RKO (cell line): ENCODE measurements at regions not wholly inside any gene's neighbourhood (a gene's known extent, or its start where the extent isn't known, plus 50 kb on each side); places are given as distances from the start of the nearest gene placed in this dataset.

Experiments
- DNase-seq: peaks from one replicate; pipeline ENCODE4 v3.0.0-alpha.2; 2016; ENCODE audit warnings: low spot score

DNA sequence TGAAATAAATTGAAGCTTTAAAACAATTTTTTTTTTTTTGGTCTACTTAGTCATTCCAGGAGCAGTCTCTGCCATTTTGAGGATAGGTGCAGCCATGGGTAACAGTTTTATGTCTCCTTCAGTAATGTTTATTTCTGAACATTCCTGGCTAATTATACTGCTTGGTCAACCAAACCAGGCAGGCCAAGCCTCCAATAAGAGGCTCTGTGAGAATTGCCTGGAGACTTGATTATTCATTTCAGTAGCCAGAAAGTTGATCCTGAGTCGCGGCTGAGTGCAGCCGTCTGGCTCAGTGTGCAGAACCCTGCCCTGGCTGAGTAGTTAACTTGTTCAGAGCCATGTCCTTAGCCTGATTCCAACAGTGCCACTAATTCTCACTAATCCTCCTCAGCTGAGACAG lies 364.0 kb upstream of the FAT3 start:
- DNase-seq: no peak

DNA sequence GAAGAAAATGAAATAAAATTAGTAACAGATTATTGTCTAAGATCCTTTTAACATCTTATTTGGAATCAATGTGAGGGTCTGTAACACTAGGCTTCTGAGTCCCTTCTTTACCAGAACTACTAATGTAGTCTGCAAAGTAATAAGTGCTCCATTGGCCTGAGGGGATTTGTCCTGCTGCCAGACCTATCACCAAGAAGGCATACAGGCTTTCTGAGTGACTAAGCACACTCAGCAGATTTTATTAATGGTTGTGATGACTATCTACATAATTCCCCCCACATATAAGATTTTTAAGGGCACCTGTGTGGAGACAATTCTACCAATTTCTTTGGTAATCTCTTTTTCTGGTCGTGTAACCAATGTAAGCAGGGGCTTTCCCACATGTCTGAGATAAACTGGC lies 365.0 kb upstream of the FAT3 start:
- DNase-seq: no peak

DNA sequence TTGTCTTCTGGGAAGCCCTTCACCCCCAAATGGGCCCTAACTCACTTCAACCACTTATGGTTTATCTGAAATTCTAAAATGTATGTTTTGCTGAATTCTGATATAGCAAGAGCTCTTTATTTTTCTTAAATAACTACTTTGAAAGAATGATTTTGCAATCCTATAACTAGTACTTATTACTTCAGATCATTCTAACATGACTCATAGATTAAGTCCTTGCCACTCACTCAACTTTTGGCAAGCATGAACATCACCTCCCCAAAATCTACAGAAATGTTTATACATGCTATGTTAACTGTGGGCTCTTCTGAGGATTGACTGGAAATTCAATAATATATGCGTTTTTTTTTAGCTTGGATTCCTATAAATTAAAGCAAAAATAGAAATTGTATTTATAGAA lies 367.4 kb upstream of the FAT3 start:
- DNase-seq: no peak

DNA sequence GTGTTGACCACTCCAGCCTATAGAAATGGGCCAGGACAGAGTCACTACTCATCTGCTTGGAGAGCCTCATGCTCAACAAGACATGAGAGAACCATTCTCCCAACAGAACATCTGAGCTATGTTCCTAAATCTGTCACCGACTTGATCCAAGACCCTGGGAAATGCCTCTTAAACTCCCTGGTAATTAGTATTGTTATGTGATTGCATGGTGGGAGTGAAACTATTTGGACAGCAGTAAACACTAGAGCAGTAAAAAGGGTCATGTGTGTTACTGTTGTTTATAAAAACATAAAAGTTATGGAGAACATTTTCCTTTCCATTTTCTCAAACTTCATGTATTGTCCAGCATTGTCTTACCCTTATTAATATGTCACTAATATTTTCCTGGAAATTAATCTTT lies 369.8 kb upstream of the FAT3 start:
- DNase-seq: no peak

DNA sequence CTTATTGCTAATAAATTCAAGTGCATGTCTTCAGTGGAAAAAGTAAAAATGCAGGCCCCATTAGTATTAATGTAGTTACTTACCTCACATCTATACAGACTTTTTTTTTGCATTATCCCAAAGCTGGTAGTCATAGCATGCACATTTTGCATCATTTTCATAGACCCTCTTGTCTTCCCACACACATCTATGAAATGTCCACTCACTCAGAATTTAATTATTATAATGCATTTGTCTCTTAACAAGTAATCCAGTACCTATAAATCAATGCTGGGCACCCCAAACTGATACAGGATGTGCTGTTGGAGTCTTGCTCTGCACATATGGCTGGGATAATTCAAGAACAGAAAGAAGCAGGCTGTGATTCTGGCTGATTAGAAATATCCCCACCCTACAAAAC lies 370.4 kb upstream of the FAT3 start:
- DNase-seq: no peak

DNA sequence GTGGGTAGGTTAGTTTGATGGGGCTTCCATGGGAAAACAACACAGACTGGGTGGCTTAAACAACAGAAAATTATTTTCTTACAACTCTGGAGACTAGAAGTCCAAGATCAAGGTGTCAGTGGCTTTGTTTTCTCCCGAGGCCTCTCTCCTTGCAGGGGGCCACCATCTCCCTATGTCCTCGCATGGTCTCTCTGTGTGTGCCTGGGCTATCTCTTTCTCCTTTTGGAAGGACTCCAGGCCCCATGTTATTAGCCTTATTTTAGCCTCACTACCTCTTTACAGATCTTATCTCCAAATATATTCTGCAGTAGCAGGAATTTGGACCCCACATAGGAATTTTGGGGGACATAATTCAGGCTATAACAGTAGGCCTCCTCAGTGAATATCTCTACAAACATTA lies 372.7 kb upstream of the FAT3 start:
- DNase-seq: no peak

DNA sequence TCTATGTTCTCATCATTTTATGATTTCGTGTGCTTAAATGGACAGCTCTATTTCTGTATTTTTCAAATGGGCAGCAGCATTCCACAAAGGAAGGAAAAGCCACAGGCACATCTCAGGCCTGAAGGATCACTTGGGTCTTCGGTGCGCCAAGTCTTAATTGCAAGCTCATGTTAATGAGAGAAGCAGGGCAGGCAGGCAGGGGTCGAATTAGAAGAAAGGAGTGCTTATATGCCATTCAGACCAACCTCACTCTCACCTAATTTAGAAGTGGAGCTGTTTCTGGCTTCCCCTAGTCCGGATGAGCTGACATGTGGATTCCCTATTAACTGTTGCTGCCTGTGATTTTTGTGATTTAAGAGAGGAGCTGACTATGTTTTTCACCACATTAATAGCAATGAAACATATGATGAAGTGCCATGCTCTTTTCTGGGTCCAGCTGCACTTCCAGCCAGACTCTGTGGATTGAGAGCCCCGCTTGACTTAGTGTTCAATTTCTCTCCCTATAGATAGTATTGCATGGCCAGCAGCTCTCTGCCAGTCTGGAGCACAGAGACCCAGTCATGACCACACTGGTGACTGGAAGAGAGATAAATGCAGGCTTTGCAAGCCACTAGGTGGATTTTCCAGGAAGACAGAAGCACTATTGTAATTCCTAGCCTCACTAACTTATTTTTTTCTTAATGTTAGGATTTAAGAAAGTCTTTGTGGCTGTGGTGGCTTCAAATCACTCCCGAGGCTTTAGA lies 373.9 kb upstream of the FAT3 start:
- DNase-seq: no peak

DNA sequence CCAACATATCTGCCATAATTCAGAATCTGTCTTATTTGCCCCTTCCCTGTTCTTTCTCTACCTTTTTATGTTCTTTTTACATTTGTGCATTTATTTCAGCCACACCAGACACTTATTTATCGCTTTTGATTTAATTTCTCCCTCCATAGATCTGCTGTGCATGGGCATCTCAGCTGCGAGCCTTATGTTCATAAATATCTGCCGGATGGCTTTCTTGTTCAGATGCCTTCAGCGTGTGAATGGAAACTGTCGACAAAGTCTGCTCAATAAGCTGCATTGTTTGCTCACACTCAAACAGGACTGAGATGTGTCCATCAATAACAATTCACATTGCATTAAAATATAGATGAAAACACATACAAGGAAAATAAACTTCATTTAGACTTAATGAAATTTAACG lies 374.6 kb upstream of the FAT3 start:
- no peak for DNase-seq

DNA sequence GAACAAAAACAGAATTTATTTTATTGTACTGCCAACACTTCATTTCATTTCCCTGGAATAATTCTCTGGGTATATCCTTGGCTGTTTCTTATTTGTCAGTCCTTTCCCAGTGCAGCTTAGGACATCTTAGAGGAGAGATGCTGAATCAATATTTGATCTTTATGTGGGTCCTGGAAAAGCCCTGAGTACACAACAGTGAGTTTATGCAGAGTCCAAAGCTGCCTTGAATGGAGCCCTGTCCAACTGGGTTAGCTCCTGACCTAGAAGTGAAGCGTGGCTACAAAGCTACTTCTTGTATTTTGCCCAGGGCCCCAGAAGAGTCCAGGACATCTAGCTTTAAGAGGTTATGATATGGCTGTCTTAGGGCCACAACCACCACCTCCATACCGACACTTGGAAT lies 378.0 kb upstream of the FAT3 start:
- no peak for DNase-seq

DNA sequence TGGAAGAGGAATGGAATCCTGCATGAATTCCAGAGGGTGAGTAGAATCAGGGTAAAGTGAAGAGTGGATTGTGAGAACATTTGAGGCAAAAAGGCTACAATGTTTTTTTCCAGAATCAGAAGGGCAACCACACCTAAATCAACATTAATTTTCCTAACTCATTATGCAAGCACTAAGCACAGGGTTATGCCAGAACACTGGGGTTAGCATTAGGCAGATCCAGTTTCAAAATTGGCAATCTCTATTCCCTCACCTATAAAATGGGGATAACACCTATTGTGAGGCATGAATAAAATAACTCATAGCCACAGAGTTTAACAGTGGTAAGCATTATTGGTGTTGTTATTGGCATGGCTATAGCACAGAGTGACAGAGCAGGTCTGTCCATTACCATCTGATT lies 378.6 kb upstream of the FAT3 start:
- no peak for DNase-seq

DNA sequence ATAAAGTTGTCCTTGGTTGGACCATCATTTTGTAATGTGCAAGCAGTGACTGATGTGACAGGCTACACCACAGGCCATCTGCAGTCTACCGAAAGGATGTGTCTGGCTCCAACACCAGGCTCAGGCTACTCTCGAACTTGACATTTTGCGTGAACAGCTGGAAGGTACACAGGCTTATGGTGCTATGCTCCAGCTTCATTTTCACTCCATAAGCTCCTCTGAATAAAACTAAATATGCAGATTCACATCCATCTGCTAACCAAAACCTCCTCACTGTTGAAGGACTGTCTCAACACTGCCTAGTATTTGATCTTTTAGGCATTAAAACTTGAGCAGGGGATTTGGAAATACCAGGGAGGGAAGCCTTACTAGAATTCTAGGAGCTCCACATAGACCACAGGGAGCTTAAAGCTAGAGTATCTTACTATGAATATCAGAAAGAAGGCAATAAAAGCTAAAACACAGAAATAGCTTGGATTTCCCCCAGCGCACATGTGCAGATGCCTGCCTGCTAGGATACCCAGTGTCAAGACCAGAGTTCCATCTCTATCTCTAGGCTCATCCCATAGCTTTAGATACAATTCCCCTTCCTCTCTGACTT lies 383.9 kb upstream of the FAT3 start:
- no peak for DNase-seq

DNA sequence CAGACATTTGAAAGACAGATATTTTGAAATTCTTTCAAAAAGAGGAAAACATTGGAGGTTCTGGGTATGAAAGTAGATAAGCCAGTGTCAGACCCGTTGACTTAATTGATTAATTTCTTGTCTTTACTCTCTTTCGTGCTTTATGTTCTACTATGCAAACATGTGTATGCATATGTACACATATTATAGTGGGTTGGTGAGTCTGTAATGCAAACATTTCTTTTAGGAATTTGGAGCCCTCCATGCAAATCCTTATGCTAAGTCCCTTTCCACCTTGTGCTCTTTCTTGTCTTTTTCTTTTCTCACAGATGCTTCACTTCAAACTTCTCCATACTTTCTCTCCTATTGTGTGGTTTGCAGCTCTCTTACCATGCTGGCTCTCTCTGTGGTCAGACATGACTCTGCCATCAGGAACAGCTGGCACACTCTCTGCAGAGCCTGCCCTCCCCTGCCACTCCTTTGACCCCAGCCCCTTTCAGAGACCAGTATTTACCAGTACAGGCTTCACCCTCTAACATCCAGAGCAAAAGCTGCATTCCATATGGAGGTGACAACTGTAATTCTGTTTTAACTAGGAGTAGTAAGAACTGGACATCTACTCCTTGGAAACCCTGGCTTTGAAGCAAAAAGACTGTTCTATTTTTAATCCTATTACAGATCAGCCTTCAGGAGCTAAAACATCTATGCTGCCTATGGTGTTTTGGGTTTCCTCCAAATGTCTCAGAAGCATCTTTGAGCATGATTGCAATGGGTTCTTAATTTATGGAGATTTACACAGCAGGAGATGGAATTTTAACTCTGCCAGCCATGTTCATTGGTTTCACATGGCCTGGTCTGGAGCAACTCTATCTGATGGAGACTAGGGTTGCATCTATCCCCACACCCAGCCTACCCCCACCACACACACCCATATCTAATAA lies 386.9 kb upstream of the FAT3 start:
- no peak for DNase-seq

DNA sequence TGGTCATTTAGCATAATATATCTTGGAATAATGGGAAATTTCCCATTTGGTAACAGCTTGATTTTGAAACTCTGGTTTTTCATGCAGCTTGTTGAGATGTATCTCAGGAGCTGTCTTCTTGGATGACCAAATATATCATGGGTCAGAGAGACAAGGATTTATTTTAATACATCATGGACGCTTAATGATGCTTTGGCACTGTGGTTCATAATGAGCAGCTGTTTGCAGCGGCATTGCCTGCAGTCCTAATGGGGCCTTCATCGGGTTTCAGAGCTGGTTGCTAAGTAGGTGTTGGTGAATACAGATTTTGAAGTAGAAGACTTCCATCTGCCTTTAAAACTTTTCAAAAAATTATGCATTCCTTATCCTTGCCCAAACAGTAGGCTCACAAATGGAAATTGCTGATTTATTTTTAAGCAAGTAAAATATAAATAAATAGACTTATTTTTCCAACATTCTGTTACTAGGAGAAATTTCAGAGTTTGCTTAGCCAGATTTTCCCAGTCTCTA lies 389.5 kb upstream of the FAT3 start:
- no peak for DNase-seq

DNA sequence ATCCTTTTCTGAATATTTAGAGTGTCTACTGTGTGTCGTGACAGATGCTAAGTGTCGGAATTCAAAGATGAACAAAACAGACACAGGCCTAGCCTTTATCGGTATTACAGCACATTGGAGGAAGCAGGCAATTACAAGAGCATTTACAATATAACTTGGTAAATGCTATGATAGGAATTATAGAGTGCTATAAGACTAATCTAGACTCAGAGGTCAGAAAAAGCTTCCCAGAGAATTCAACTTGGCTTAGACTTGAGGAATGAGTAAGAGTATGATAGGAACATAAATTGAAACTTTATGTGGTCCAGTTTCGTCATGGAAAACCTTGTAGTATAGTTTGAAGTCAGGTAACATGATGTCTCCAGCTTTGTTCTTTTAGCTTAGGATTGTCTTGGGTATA lies 395.7 kb upstream of the FAT3 start:
- no peak for DNase-seq

DNA sequence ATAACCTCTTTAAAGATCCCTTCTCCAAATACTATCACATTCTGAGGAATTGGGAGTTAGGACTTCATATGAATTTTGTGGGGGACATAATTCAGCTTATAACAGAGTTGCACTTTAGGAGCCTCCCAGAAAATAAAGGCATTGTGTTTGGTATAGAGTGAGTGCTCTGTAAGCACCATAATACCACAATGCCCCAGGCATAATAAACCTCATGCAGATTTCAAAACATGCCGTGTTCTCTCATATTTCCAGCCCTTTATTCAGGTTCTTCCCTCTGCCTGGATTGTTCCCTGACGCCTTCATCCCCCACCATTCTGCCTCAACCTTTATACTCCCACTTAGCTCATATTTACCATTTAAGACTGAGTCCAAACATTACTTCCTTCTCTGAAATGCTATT lies 398.8 kb upstream of the FAT3 start:
- DNase-seq: no peak

DNA sequence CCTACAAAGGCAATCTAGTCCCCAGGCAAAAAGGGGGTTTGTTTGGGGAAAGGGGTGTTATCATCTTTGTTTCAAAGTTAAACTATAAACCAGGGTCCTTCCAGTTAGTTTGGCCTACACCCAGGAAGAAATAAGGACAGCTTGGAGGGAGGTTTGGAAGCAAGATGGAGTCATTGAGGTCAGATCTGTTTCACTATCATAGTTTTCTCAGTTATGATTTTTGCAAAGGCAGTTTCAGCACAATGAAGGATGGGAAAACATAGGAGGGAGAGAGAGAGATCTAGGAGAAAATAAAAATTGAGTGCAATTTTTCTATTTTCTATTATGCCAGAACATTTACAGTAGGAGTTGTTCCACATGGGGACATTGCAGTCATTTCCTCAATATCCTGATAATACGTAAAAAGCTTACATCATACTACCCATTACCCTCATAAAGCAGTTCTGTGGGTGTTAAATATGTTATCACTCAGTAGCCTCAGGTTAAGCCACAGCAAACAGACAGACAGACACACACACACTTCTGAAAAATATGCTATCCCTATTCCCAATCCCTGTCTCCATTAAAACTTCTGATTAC lies 401.3 kb upstream of the FAT3 start:
- no peak for DNase-seq

DNA sequence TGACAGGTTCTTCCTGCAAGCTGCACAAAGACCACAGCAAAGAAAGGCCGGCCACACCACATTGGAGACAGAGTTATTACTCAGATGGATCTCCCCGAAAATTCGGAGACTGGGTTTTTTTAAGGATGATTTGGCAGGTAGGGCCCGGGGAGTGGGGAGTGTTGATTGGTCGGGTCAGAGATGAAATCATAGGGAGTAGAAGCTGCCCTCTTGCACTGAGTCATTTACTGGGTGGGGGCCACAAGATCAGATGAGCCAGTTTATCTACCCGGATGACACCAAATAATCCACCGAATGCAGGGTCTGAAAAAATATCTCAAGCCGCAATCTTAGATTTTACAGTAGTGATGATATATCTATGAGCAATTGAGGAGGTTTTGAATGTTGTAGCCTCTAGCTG lies 401.8 kb upstream of the FAT3 start:
- no peak for DNase-seq

DNA sequence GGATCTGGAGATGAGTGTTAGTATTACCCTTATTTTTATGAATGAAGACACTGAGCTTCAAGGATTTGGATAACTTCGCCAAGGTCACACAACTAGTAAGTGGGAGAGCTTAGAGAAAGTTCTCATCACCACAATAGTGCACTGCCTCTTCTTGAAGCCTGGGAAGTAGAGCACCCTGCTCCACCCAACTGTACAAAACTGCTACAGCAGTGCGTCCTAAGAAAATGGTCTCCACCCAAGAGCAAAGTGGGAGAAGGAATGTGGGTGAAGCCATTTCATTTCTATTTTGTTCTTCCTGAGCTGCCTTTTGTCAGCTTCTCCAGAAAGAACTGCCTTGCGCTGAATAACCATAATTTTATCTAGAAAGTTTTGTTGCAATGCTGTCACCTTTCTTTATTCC lies 403.9 kb upstream of the FAT3 start:
- no peak for DNase-seq

DNA sequence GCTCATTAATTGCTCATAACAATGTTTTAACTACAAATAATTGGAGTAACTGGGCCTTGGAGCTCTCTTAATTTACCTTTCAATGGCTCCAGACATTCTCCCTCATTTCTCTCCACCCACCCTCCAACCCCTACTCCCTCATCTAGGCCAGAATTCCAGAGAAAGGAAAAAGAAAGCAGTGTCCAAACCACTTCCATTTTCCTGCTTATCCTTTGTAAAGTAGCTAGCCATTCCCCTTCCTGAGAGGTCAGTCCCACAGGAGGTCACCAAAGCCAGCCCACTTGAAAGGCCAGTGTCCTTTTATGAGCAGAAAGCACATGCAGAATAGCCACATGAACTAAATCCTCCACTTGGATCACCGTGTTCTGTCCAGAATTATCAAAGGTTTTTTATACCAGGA lies 404.8 kb upstream of the FAT3 start:
- no peak for DNase-seq

DNA sequence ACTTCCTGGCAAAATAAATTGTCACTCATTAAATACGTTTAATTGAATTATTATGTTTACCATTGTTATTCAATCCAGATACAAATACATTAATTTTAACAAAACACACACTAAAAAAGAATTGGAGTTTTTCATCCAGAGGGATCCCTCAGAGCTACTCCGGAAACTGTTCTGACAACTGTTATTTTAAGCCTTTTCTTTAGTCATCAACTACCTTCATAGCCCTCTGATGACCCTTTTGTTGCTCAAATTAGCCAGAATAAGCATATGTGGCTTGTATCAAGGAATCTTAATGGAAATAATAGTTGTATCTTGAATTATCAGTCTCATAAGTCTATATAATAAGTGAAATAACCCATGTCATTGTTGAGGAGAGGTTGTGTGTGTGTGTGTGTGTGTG lies 405.4 kb upstream of the FAT3 start:
- no peak for DNase-seq

DNA sequence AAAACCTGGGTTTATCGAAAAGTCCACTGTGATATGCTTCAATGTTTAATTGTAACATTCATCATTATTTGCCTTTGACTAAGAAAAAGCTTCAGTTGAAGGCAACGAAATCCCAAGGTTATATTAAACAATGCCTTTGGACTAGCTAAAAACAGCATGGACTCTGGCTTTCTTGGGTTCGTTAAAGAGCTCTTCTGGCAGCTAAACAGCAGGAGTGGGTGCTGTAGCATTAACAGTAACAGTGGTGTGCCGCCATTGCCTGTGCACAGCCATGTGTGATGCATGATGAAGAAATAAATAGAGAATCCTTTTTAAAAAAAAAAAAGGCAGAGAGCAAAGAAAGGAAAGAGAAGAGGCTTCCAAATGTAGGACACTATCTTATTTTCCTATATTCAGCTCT lies 406.6 kb upstream of the FAT3 start:
- no peak for DNase-seq

DNA sequence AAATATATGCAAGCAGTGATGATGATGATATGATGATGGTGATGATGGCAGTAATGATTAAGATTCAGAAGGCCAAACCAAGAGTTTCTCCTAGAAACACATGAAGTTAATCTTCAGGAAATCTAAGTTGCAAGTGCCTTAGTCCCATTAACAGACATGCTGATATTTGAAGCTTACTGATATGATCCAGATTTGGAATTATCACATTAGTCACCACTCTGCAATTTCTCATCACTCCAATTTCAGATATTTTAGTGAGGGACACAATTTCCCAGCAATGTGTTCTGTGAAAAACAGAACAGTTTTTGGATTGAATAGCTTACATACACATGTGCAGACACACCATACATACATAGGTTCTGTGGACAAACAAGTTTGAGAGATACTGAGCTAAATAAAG lies 411.4 kb upstream of the FAT3 start:
- no peak for DNase-seq

DNA sequence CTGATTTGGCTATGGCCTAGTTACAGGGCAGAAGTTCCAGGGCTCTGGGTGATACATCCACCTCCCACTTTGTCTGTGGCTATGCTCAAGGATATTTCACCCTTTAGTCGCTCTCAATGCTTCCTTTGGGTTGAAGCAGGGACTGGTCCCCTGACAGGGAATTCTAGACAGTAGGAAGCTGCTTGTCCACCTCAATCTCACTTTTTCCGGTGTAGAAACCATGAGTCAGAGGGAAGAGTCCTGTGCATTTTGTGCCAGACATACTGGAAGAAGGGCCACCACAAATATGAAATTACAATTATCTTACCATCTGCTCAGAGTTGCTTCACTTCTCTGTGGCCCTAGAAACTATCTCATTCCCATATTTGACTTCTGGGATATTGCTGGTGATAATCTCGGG lies 413.7 kb upstream of the FAT3 start:
- no peak for DNase-seq
